ACHN (cell line): ENCODE measurements at regions not wholly inside any gene's neighbourhood (a gene's known extent, or its start where the extent isn't known, plus 50 kb on each side); places are given as distances from the start of the nearest gene placed in this dataset.
"Not testable (repeated sequence)": the region's sequence is repeated elsewhere in the genome, so short reads cannot be mapped to it uniquely, and the experiment has no call there.

Source experiments
- DNase-seq: peaks from one replicate; pipeline ENCODE4 v3.0.0-alpha.2; 2015
- in situ Hi-C: cut with HindIII; loops from 2 replicates; pipeline ENCODE4 v1.10.0; 2017; ENCODE audit warnings: low sequenced_read_pairs, low pct_ligation_motif_present, low pct_unique_long_range_greater_than_20kb

GRCh38 chr6:81987293-81987692, 234.8 kb upstream of the TENT5A start:
- no peak for DNase-seq
- in situ Hi-C loops: no loop called here

DNA sequence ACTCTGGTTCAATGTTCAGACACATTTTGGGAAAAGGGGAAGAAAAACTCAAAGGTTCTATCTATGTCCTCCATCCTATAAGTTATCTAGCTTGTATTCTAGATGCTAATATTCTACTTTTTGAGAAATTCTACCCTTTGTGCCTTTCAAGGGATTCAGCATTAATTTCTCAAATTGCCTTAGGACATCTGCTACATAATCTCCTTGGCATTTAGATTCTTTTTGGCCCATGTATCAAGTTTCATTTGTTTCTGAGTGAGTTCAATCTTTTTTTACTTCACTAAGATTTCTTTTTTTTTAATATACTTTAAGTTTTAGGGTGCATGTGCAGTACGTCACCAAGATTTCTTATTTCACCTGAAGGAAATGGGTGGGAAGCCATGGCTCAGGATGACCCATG, 232.7 kb upstream of the TENT5A start:
- in situ Hi-C loops: no loop called here
- DNase-seq: no peak

DNA sequence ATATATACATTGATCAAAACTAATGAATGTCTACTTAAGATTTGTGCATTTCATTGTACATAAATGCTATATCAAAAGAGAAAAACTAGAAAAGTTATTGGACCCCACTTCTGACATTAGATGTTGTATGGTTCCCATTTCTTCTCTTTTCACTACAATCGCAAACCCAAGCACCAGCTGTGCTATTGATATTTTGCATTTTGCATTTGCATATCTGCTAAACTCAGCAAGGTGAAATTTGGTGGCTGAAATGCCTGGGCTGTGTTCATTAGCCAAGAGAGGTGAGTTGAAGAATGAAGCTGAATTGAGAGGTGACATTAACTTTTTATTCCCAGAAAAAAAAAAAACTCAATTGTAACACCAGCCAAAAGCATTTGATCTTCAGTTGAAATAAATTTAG, 232.1 kb upstream of the TENT5A start:
- no peak for DNase-seq
- in situ Hi-C loops: no loop called here

DNA sequence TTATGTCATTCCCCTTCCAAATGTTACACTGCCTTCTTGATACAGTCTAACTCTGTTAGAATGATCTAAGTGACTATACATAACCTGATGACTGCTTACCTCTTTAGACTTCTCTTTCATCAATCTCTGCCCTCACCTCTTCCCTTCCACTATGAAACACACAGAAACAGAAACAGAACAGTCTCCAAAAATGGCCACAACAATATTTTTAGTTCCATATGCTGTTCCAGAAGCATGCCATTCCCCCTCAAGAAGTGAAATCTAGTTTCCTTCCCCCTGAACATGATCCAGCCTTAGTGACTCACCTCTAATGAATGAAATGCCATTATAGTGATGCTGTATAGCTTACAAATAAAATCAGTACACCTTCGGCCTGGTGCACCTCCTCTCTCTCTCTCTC, 229.3 kb upstream of the TENT5A start:
- DNase-seq: peak; percentile 53

GRCh38 chr6:81979767-81980166, 227.3 kb upstream of the TENT5A start:
- DNase-seq: no peak
- in situ Hi-C loops: no loop called here

More for the DNA sequence above, 229.3 kb upstream of the TENT5A start:
- in situ Hi-C loops: no loop called here

GRCh38 chr6:81979329-81979728, 226.8 kb upstream of the TENT5A start:
- no peak for DNase-seq
- in situ Hi-C loops: no loop called here

DNA sequence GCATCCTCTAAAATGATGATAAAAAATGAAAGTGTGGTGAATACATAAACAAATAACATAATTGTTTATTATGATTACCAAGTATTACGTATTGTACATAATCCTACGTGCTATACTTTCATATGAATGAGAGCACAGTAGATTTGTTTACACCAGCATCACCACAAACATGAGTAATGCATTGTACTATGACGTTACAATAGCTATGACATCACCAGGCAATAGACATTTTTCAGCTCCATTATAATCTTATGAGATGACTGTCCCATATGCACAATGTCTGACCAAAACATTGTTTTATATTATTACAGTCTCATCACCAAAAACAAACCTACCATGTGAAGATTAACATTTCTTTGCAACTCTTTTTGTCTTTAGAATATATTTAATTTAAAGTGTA, 225.7 kb upstream of the TENT5A start:
- in situ Hi-C loops: no loop called here
- DNase-seq: no peak

DNA sequence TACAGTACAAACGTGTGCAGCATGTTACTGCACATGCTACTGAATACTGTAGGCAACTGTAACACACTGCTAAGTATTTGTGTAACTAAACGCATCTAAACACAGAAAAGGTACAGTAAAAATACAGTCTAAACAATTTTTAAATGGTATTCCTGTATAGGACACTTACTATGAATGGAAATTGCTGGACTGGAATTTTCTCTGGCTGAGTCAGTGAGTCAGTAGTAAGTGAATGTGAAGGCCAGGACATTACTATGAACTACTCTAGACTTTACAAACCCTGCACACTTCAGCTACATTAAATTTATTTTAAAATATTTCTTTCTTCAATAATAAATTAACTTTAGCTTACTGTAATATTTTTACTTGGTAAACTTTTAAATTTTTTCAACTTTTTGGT, 225.0 kb upstream of the TENT5A start:
- in situ Hi-C loops: no loop called here
- DNase-seq: no peak

DNA sequence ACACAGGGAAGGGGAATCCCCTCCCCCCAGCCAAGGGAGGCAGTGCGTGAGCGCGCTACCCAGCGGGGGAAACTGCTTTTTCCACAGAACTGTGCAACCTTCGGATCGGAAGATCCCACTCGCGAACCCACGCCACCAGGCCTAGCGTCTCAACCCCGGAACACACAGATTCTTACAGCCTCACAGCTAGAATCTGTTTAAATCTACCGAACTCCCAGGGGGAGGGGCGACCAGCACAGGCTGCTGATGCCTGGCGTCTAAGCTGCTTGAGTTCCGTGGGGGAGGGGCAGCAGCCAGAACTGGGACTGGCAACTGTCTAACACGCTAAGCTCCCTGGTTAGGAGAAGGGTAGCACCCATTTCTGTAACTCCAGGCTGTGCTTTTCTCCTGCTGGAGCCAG, 217.3 kb upstream of the TENT5A start:
- DNase-seq: no peak

DNA sequence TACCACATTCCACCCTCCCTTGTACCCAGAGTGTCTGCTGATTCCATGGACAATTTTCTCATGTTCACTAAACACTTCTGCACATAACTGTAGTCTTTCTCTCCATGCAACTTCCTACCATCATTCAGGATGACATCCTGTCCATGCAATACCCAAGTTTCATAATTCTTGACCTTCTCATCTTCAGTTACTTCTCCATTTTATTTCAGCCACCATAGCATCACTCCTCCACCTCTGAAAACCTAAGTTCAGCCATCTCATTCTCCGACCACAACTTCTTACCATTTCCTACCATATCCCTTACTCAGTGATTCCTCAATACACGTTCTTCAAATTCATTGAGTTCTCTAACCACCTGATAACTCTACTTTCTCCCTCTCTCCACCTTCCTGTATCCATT, 216.5 kb upstream of the TENT5A start:
- in situ Hi-C loops: no loop called here
- DNase-seq: no peak

More for the DNA sequence above, 217.3 kb upstream of the TENT5A start:
- in situ Hi-C loops: no loop called here

- in situ Hi-C loops: no loop called here
- no peak for DNase-seq
These were observed 214.5 kb upstream of the TENT5A start for GRCh38 chr6:81966968-81967367.

DNA sequence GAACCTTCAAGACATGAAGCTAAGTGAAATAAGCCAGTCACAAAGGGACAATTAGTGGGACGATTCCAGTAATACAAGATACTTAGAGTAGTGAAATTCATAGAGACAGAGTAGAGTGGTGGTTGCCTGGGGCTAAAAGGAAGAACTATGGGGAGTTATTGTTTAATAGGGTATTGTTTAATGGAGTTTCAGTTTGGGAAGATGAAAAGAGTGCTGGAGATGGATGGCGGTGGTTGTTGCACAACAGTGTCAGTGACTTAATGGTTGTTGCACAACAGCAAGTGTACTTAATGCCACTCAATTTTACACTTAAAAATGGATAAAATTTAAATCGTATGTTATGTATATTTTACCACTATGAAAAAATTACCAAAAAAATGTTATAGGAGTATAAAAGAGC, 209.7 kb upstream of the TENT5A start:
- in situ Hi-C loops: no loop called here
- no peak for DNase-seq

GRCh38 chr6:81950877-81951276, 198.4 kb upstream of the TENT5A start:
- in situ Hi-C loops: no loop called here

GRCh38 chr6:81948861-81949260, 196.4 kb upstream of the TENT5A start:
- DNase-seq: no peak
- in situ Hi-C loops: no loop called here

More at GRCh38 chr6:81950877-81951276, 198.4 kb upstream of the TENT5A start:
- DNase-seq: no peak

- not testable (repeated sequence) for DNase-seq
These were observed 195.7 kb upstream of the TENT5A start for GRCh38 chr6:81948196-81948595.

DNA sequence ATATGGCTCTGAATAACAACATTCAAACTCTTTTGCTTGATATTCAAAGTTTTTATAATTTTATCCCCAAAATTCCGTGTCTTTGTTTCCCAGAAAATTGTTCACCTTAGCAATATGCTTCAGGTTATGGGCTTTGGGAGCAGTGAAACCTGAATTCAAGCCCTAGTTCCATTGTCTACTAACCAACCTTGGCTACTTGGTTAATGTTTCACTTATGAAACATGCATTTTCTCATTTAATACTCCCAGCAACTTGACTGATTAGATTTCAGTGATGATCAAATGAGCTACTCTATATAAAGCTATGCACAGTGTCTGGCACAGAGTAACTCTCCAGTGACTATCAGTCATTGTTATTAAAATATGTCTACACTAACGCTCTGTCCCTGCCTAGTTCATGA, 192.2 kb upstream of the TENT5A start:
- in situ Hi-C loops: no loop called here
- DNase-seq: no peak

More at GRCh38 chr6:81948196-81948595, 195.7 kb upstream of the TENT5A start:
- in situ Hi-C loops: not testable (repeated sequence)

DNA sequence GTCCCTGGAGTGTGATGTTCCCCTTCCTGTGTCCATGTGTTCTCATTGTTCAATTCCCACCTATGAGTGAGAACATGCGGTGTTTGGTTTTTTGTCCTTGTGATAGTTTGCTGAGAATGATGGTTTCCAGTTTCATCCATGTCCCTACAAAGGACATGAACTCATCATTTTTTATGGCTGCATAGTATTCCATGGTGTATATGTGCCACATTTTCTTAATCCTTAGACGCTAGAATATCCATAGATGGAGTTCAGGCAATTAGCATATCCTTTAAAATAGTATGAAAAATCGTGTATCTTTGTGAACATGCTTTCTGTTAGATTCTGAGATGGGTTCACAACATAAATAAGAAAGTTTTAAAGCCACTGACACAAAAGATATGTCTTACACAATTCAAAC, 190.4 kb upstream of the TENT5A start:
- in situ Hi-C loops, DNase-seq: not testable (repeated sequence)

- no peak for DNase-seq
- in situ Hi-C loops: no loop called here
These were observed 189.5 kb upstream of the TENT5A start for GRCh38 chr6:81942067-81942370.

- DNase-seq: no peak
- in situ Hi-C loops: no loop called here
These were observed 188.0 kb upstream of the TENT5A start for GRCh38 chr6:81940451-81940985.

- in situ Hi-C loops: no loop called here
- no peak for DNase-seq
These were observed 187.3 kb upstream of the TENT5A start for GRCh38 chr6:81939766-81940165.
